Endothelial cell of umbilical vein (primary cell): ENCODE measurements at regions not wholly inside any gene's neighbourhood (a gene's known extent, or its start where the extent isn't known, plus 50 kb on each side); places are given as distances from the start of the nearest gene placed in this dataset.

Source experiments
- BruUV-seq: library from RNA; stranded (reverse); fragments of 400-500 nt; replicated peaks from 2 replicates; lab custom pipeline; 2021; lab: Mats Ljungman, UMichigan
- CTCF ChIA-PET: fragments of 300-600, 350-600 bp; sonication (Branson Sonifier 250); formaldehyde crosslinking; loops from one replicate; lab custom pipeline; 2021; ENCODE audit warnings: antibody characterized with exemption, inconsistent platforms; lab: Charles Lee
- POLR2A ChIA-PET: fragments of 300-600, 350-600 bp; sonication (Branson Sonifier 250); formaldehyde crosslinking; loops from one replicate; lab custom pipeline; 2021; ENCODE audit warnings: antibody characterized with exemption, inconsistent platforms; lab: Charles Lee
- DNase-seq: peaks from one replicate; pipeline ENCODE4 v3.0.0-alpha.2; 2011; ENCODE audit warnings: low read depth, low spot score
- FAIRE-seq: peaks from 2 replicates; lab custom pipeline; 2011; peaks lifted over from hg19 to GRCh38; lab: Jason Lieb, UNC
- H2AFZ ChIP-seq: 2 replicates; pipeline ENCODE4 v1.6.0; 2012; ENCODE audit warnings: low read depth, low read length, control low read depth, inconsistent platforms
- H3K27ac ChIP-seq: 2 replicates; pipeline ENCODE4 v1.5.1; 2011; ENCODE audit warnings: low read depth, mild to moderate bottlenecking, control low read depth, low read length, moderate library complexity; ENCODE audit not compliant: insufficient read depth
- H3K27me3 ChIP-seq, 2 experiments: 2 replicates each; pipeline versions ENCODE4 v1.6.0 to v1.6.1; 2011; ENCODE audit warnings: low read length in 2 of 2, mixed read lengths in 1 of 2; ENCODE audit not compliant: control insufficient read depth in 2 of 2, insufficient read depth in 2 of 2
- H3K36me3 ChIP-seq, 2 experiments: 2 replicates in 1 of 2; 3 replicates in 1 of 2; pipeline ENCODE4 v1.5.1; 2011; ENCODE audit warnings: low read length in 2 of 2, mild to moderate bottlenecking in 1 of 2, moderate library complexity in 1 of 2; ENCODE audit not compliant: control insufficient read depth in 2 of 2, insufficient read depth in 2 of 2; ENCODE audit errors: extremely low read depth in 1 of 2
- H3K4me1 ChIP-seq: 3 replicates; pipeline ENCODE4 v1.5.1; 2011; ENCODE audit warnings: mild to moderate bottlenecking, low read length; ENCODE audit not compliant: control insufficient read depth, insufficient read depth; ENCODE audit errors: extremely low read depth
- H3K4me2 ChIP-seq: 2 replicates; pipeline ENCODE4 v1.6.1; 2011; ENCODE audit warnings: low read length, control low read depth, mixed read lengths; ENCODE audit not compliant: insufficient read depth
- H3K4me3 ChIP-seq, 3 experiments: fragments of 200-600 bp in 1 of 3; sonication (generic), shearing (Covaris generic) in 1 of 3; replicated peaks in 1 of 3; 2 replicates each; pipeline ENCODE4 v1.5.1; 2011 to 2016; ENCODE audit warnings: control low read depth in 3 of 3, low read length in 3 of 3, mild to moderate bottlenecking in 2 of 3, inconsistent platforms in 1 of 3, low read depth in 1 of 3, moderate library complexity in 1 of 3; ENCODE audit not compliant: insufficient read depth in 1 of 3
- H3K79me2 ChIP-seq: 2 replicates; pipeline ENCODE4 v1.6.0; 2012; ENCODE audit warnings: low read length, inconsistent platforms; ENCODE audit not compliant: control insufficient read depth, insufficient read depth
- H3K9ac ChIP-seq: replicated peaks from 2 replicates; pipeline ENCODE3; 2011; ENCODE audit warnings: low read length, control low read depth; ENCODE audit not compliant: insufficient read depth; ENCODE audit errors: extremely low read depth
- H3K9me1 ChIP-seq: replicated peaks from 3 replicates; pipeline ENCODE4 v1.6.0; 2011; ENCODE audit warnings: mild to moderate bottlenecking, low read length; ENCODE audit not compliant: control insufficient read depth, insufficient read depth; ENCODE audit errors: extremely low read depth
- H3K9me3 ChIP-seq: replicated peaks from 2 replicates; pipeline ENCODE4 v1.5.1; 2012; ENCODE audit warnings: low read length, inconsistent platforms; ENCODE audit not compliant: control insufficient read depth, insufficient read depth
- H4K20me1 ChIP-seq: replicated peaks from 2 replicates; pipeline ENCODE3; 2011; ENCODE audit warnings: mild to moderate bottlenecking, low read length; ENCODE audit not compliant: control insufficient read depth, insufficient read depth; ENCODE audit errors: extremely low read depth
- EZH2 ChIP-seq: IDR thresholded peaks from 2 replicates; pipeline ENCODE4 v1.6.1; 2012; ENCODE audit warnings: borderline replicate concordance, low read depth, mild to moderate bottlenecking, moderate library complexity, low read length, inconsistent platforms; ENCODE audit not compliant: severe bottlenecking
- FOS ChIP-seq: IDR thresholded peaks from 2 replicates; pipeline ENCODE4 v1.6.1; 2011; ENCODE audit warnings: mild to moderate bottlenecking, low read length, moderate library complexity, borderline replicate concordance; ENCODE audit not compliant: insufficient read depth
- GATA2 ChIP-seq: IDR thresholded peaks from 2 replicates; pipeline ENCODE4 v1.7.0; 2011; ENCODE audit warnings: low read depth, mild to moderate bottlenecking, moderate library complexity, mixed read lengths, low read length; ENCODE audit not compliant: insufficient read length, insufficient read depth
- JUN ChIP-seq: IDR thresholded peaks from 2 replicates; pipeline ENCODE4 v1.6.1; 2011; ENCODE audit warnings: borderline replicate concordance, low read depth; ENCODE audit not compliant: insufficient read length, insufficient read depth
- MYC ChIP-seq: IDR thresholded peaks from one replicate; pipeline ENCODE4 v1.6.1; 2011; ENCODE audit warnings: mild to moderate bottlenecking, low read depth, low read length
- POLR2A ChIP-seq: IDR thresholded peaks from 2 replicates; pipeline ENCODE4 v1.6.1; 2012; ENCODE audit warnings: low read depth, mild to moderate bottlenecking, control low read depth, low read length
- POLR2AphosphoS5 ChIP-seq: IDR thresholded peaks from 2 replicates; pipeline ENCODE4 v1.6.1; 2012; ENCODE audit warnings: low read depth, mild to moderate bottlenecking, control low read depth, low read length, moderate library complexity; ENCODE audit not compliant: insufficient read depth
- dilution Hi-C: fragments of 300-500 bp; cut with MboI; formaldehyde crosslinking; loops from one replicate; pipeline ENCODE4 v1.15.0; 2019; ENCODE audit warnings: low sequenced_read_pairs; ENCODE audit not compliant: extremely low pct_ligation_motif_present
- intact Hi-C: fragments of 100-400 bp; cut with micrococcal nuclease; formaldehyde crosslinking; loops from one replicate; pipeline ENCODE4 v1.10.0; 2022
- TF ChIP-seq, protein P1 (sequence below): IDR thresholded peaks from 2 replicates; pipeline ENCODE4 v1.6.1; 2011; ENCODE audit not compliant: insufficient read depth, insufficient read length
- TF ChIP-seq, protein P2 (sequence below), 2 donors: IDR thresholded peaks; 1 replicate in 1 of 2; 2 replicates in 1 of 2; pipeline ENCODE4 v1.5.1; 2011; ENCODE audit warnings: low read length in 2 of 2, mild to moderate bottlenecking in 2 of 2, moderate library complexity in 2 of 2, control low read depth in 1 of 2, inconsistent platforms in 1 of 2, low read depth in 1 of 2; ENCODE audit not compliant: insufficient read depth in 1 of 2; ENCODE audit errors: extremely low read depth in 1 of 2

DNA sequence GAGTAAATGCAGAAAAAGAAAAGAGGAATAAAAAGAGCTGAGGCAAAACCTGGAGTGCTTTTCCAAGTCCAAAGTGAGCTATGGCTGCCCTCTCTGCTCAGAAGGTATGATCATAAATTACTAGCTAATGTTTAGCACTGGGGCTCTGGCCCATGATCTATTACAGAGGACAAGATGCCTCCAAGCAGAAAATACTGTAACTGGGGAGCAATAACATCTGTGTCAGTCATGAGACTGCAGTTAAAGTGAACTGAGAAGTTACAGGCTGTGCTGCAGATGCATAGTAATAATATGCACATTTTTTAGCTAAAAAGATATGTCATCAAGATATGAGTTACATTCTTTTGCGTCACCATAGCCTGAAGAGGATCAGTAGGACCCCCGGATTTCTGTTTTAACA is 209.4 kb upstream of the RBBP8 start:
- Histone ChIP-seq H3K4me3 (no peak overlapping the region), H2AFZ (no peak overlapping the region), H3K79me2 (no peaks in the 10 kb centered on the region), H3K27ac (no peak overlapping the region), H4K20me1 (no peaks in the 10 kb centered on the region), H3K36me3 (no peaks in the 10 kb centered on the region), H3K4me2 (no peak overlapping the region), H3K9me3 (no peaks in the 10 kb centered on the region), H3K4me1 (no peaks in the 10 kb centered on the region), H3K9me1 (no peaks in the 10 kb centered on the region), H3K9ac (no peak overlapping the region), H3K27me3 (peaks cover 9 to 13% of the 10 kb centered on the region in 2 experiments)
- DNase-seq (no peak), FAIRE-seq (no peak)
- TF ChIP-seq POLR2A, result no peak
- TF ChIP-seq, protein P1, sequence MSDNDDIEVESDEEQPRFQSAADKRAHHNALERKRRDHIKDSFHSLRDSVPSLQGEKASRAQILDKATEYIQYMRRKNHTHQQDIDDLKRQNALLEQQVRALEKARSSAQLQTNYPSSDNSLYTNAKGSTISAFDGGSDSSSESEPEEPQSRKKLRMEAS, result no peak
- intact Hi-C loops, result no loop called here
- ChIA-PET POLR2A (no interaction called here), CTCF (interaction anchor here (0.8 to 1.3 kb wide), 3 partner anchors 9 to 25 kb away, joined by 3 to 5 read pairs (median 4); no protein-coding TSS in a partner anchor)
- no TSS peak for BruUV-seq
- dilution Hi-C loops, result no loop called here

DNA sequence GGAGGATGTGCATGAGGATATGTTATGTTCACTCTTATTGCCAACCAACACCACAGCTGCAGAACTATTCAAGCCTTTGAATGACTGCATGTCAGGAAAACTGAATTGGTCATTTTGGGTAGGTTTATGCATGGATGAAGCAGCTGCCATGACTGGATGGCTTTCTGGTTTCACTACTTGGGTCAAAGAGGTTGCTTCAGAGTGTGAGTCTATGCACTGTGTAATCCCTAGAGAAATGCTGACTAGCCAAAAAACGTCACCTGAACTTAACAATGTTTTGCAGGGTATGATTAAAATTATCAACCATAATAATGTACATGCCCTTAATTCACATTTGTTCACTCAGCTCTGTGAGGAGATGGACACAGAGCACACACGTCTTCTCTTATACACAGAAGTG is 206.7 kb upstream of the RBBP8 start:
- Histone ChIP-seq H2AFZ (no peak overlapping the region), H3K4me1 (no peaks in the 10 kb centered on the region), H3K36me3 (no peaks in the 10 kb centered on the region), H3K27ac (no peak overlapping the region), H3K27me3 (peaks cover 14 to 15% of the 10 kb centered on the region in 2 experiments), H3K4me2 (no peak overlapping the region), H3K9ac (no peak overlapping the region), H4K20me1 (no peaks in the 10 kb centered on the region), H3K9me3 (no peaks in the 10 kb centered on the region), H3K4me3 (no peak overlapping the region), H3K79me2 (no peaks in the 10 kb centered on the region), H3K9me1 (no peaks in the 10 kb centered on the region)
- intact Hi-C loops, result no loop called here
- dilution Hi-C loops, result no loop called here
- TF ChIP-seq, protein P1, result no peak
- TF ChIP-seq GATA2 (no peak), POLR2A (no peak), POLR2AphosphoS5 (no peak), MYC (no peak), JUN (no peak), FOS (no peak), EZH2 (no peak)
- TF ChIP-seq, protein P2, sequence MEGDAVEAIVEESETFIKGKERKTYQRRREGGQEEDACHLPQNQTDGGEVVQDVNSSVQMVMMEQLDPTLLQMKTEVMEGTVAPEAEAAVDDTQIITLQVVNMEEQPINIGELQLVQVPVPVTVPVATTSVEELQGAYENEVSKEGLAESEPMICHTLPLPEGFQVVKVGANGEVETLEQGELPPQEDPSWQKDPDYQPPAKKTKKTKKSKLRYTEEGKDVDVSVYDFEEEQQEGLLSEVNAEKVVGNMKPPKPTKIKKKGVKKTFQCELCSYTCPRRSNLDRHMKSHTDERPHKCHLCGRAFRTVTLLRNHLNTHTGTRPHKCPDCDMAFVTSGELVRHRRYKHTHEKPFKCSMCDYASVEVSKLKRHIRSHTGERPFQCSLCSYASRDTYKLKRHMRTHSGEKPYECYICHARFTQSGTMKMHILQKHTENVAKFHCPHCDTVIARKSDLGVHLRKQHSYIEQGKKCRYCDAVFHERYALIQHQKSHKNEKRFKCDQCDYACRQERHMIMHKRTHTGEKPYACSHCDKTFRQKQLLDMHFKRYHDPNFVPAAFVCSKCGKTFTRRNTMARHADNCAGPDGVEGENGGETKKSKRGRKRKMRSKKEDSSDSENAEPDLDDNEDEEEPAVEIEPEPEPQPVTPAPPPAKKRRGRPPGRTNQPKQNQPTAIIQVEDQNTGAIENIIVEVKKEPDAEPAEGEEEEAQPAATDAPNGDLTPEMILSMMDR (IDR thresholded peaks at IDR 0.05; ENCODE audit: extremely low read depth in 1 of 2, insufficient read depth in 1 of 2, low read depth in 1 of 2, low read length in 2 of 2), result no peak
- POLR2A ChIA-PET, result no interaction called here
- FAIRE-seq (peak; percentile 44), DNase-seq (no peak)
- CTCF ChIA-PET, result interaction anchor here (1.2 kb wide), 1 partner anchor 11 kb away, joined by 3 read pairs; no protein-coding TSS in a partner anchor
- BruUV-seq, result no TSS peak
